MM.1S (cell line): ENCODE measurements at regions not wholly inside any gene's neighbourhood (a gene's known extent, or its start where the extent isn't known, plus 50 kb on each side); places are given as distances from the start of the nearest gene placed in this dataset.

ENCODE experiments used
- EZH2 ChIP-seq: fragments of 300-600 bp; sonication (generic); optimal IDR thresholded peaks from 2 replicates; pipeline ENCODE3; 2017; ENCODE audit warnings: low read depth, mild to moderate bottlenecking, antibody characterized with exemption, low read length, mixed read lengths
- TF ChIP-seq, protein P1 (sequence below): fragments of 300-600 bp; sonication (generic); IDR thresholded peaks from 2 replicates; pipeline ENCODE4 v1.5.1; 2016; ENCODE audit warnings: antibody characterized with exemption, low read length, mixed read lengths

- TF ChIP-seq, protein P1, sequence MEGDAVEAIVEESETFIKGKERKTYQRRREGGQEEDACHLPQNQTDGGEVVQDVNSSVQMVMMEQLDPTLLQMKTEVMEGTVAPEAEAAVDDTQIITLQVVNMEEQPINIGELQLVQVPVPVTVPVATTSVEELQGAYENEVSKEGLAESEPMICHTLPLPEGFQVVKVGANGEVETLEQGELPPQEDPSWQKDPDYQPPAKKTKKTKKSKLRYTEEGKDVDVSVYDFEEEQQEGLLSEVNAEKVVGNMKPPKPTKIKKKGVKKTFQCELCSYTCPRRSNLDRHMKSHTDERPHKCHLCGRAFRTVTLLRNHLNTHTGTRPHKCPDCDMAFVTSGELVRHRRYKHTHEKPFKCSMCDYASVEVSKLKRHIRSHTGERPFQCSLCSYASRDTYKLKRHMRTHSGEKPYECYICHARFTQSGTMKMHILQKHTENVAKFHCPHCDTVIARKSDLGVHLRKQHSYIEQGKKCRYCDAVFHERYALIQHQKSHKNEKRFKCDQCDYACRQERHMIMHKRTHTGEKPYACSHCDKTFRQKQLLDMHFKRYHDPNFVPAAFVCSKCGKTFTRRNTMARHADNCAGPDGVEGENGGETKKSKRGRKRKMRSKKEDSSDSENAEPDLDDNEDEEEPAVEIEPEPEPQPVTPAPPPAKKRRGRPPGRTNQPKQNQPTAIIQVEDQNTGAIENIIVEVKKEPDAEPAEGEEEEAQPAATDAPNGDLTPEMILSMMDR, result no peak
- no peak for TF ChIP-seq EZH2
These were observed 61.4 kb upstream of the VLDLR start for GRCh38 chr9:2560180-2560579.
